GM18507 (cell line): ENCODE measurements at regions not wholly inside any gene's neighbourhood (a gene's known extent, or its start where the extent isn't known, plus 50 kb on each side); places are given as distances from the start of the nearest gene placed in this dataset.

Experiments used
- DNase-seq: peaks from one replicate; pipeline ENCODE4 v3.0.0; 2011; ENCODE audit warnings: low read depth; ENCODE audit not compliant: insufficient read length; ENCODE audit errors: extremely low spot score
- FAIRE-seq: peaks from 2 replicates; lab custom pipeline; 2011; peaks lifted over from hg19 to GRCh38; lab: Jason Lieb, UNC

GRCh38 chr6:87826424-87826823 is 124.4 kb upstream of the AKIRIN2 start:
- DNase-seq (no peak), FAIRE-seq (no peak)

GRCh38 chr6:87825821-87826221 is 123.8 kb upstream of the AKIRIN2 start:
- DNase-seq (no peak), FAIRE-seq (peak; percentile 33)

GRCh38 chr6:87824958-87825491 is 123.0 kb upstream of the AKIRIN2 start:
- no peak for DNase-seq
- FAIRE-seq, result peak; percentile 63

- no peak for FAIRE-seq
- no peak for DNase-seq
These were observed 120.0 kb upstream of the AKIRIN2 start for GRCh38 chr6:87822011-87822410.

GRCh38 chr6:87820343-87820984 is 118.4 kb upstream of the AKIRIN2 start:
- DNase-seq, result no peak
- FAIRE-seq, result no peak

- DNase-seq (no peak), FAIRE-seq (no peak)
These were observed 115.2 kb upstream of the AKIRIN2 start for GRCh38 chr6:87817183-87817582.

- DNase-seq (no peak), FAIRE-seq (no peak)
These were observed 113.4 kb upstream of the AKIRIN2 start for GRCh38 chr6:87815449-87815848.

GRCh38 chr6:87808005-87808757 is 106.1 kb upstream of the AKIRIN2 start:
- FAIRE-seq (peak; percentile 70), DNase-seq (no peak)

GRCh38 chr6:87807475-87807874 is 105.4 kb upstream of the AKIRIN2 start:
- DNase-seq (no peak), FAIRE-seq (peak; percentile 75)

- DNase-seq (no peak), FAIRE-seq (peak; percentile 62)
These were observed 104.6 kb upstream of the AKIRIN2 start for GRCh38 chr6:87806635-87807034.

GRCh38 chr6:87806099-87806498 is 104.1 kb upstream of the AKIRIN2 start:
- FAIRE-seq, result peak; percentile 82
- DNase-seq, result no peak

- FAIRE-seq, result no peak
- DNase-seq, result no peak
These were observed 101.8 kb upstream of the AKIRIN2 start for GRCh38 chr6:87803791-87804190.

GRCh38 chr6:87799651-87800050 is 97.6 kb upstream of the AKIRIN2 start:
- peak; percentile 73 for FAIRE-seq
- DNase-seq, result no peak

GRCh38 chr6:87798393-87799278 is 96.6 kb upstream of the AKIRIN2 start:
- DNase-seq (no peak), FAIRE-seq (peak; percentile 84)

GRCh38 chr6:87794922-87795885 is 93.2 kb upstream of the AKIRIN2 start:
- DNase-seq (no peak), FAIRE-seq (no peak)

- DNase-seq (no peak), FAIRE-seq (no peak)
These were observed 91.3 kb upstream of the AKIRIN2 start for GRCh38 chr6:87793315-87793714.

- FAIRE-seq (no peak), DNase-seq (no peak)
These were observed 89.9 kb upstream of the AKIRIN2 start for GRCh38 chr6:87791982-87792381.

- no peak for DNase-seq
- FAIRE-seq, result no peak
These were observed 89.5 kb upstream of the AKIRIN2 start for GRCh38 chr6:87791485-87791884.

- DNase-seq, result no peak
- no peak for FAIRE-seq
These were observed 89.0 kb upstream of the AKIRIN2 start for GRCh38 chr6:87791029-87791428.
